Mesenchymal stem cell (in vitro differentiated cells and primary cell): ENCODE measurements at regions not wholly inside any gene's neighbourhood (a gene's known extent, or its start where the extent isn't known, plus 50 kb on each side); places are given as distances from the start of the nearest gene placed in this dataset.

Experiments
- DNase-seq: peaks from one replicate; pipeline ENCODE4 v3.0.0-alpha.2; 2013
- H2AFZ ChIP-seq: one replicate; pipeline ENCODE4 v1.6.1; 2013; ENCODE audit warnings: low read depth, mild to moderate bottlenecking, control low read depth, inconsistent platforms, low read length, moderate library complexity
- H2AK5ac ChIP-seq: 2 replicates; pipeline ENCODE4 v1.6.1; 2013; ENCODE audit warnings: low read length, moderate library complexity, mild to moderate bottlenecking, inconsistent platforms; ENCODE audit not compliant: severe bottlenecking
- H2BK120ac ChIP-seq: one replicate; pipeline ENCODE4 v1.6.1; 2013; ENCODE audit warnings: low read depth, mild to moderate bottlenecking, inconsistent platforms, low read length, moderate library complexity
- H2BK12ac ChIP-seq, 2 experiments: one replicate each; pipeline ENCODE4 v1.6.1; 2013; ENCODE audit warnings: inconsistent platforms in 2 of 2, low read length in 2 of 2, mild to moderate bottlenecking in 2 of 2, moderate library complexity in 2 of 2, control low read depth in 1 of 2
- H2BK15ac ChIP-seq: one replicate; pipeline ENCODE4 v1.6.1; 2013; ENCODE audit warnings: mild to moderate bottlenecking, low read depth, inconsistent platforms; ENCODE audit not compliant: poor library complexity, severe bottlenecking
- H2BK5ac ChIP-seq: 2 replicates; pipeline ENCODE4 v1.6.1; 2013; ENCODE audit warnings: low read depth, mild to moderate bottlenecking, low read length, control low read depth, inconsistent platforms; ENCODE audit not compliant: poor library complexity, severe bottlenecking
- H3K14ac ChIP-seq, 2 experiments: one replicate each; pipeline ENCODE4 v1.6.1; 2013; ENCODE audit warnings: inconsistent platforms in 2 of 2, low read length in 2 of 2, control low read depth in 1 of 2, mild to moderate bottlenecking in 1 of 2, moderate library complexity in 1 of 2
- H3K18ac ChIP-seq, 2 experiments: one replicate each; pipeline ENCODE4 v1.6.1; 2013; ENCODE audit warnings: inconsistent platforms in 2 of 2, low read length in 2 of 2, control low read depth in 1 of 2, low read depth in 1 of 2, mild to moderate bottlenecking in 1 of 2
- H3K23ac ChIP-seq, 2 experiments: one replicate each; pipeline ENCODE4 v1.6.1; 2013; ENCODE audit warnings: inconsistent platforms in 2 of 2, low read length in 2 of 2, mild to moderate bottlenecking in 2 of 2, moderate library complexity in 2 of 2, control low read depth in 1 of 2
- H3K27ac ChIP-seq: 2 replicates; pipeline ENCODE4 v1.5.1; 2013; ENCODE audit warnings: mild to moderate bottlenecking, moderate library complexity, low read length, control low read depth, inconsistent platforms; ENCODE audit not compliant: poor library complexity, severe bottlenecking
- H3K27me3 ChIP-seq, 2 experiments: 2 replicates each; pipeline versions ENCODE4 v1.6.1 to v1.7.0; 2013; ENCODE audit warnings: low read length in 2 of 2, mild to moderate bottlenecking in 2 of 2, moderate library complexity in 2 of 2, control low read depth in 1 of 2, inconsistent platforms in 1 of 2; ENCODE audit not compliant: control insufficient read depth in 1 of 2, insufficient read depth in 1 of 2
- H3K36me3 ChIP-seq, 2 experiments: 2 replicates each; pipeline versions ENCODE4 v1.6.1 to v1.7.0; 2013; ENCODE audit warnings: low read length in 2 of 2, control low read depth in 1 of 2, inconsistent platforms in 1 of 2, low read depth in 1 of 2, mild to moderate bottlenecking in 1 of 2; ENCODE audit not compliant: insufficient read depth in 2 of 2, control insufficient read depth in 1 of 2
- H3K4ac ChIP-seq, 2 experiments: one replicate each; pipeline ENCODE4 v1.6.1; 2013; ENCODE audit warnings: inconsistent platforms in 2 of 2, low read length in 2 of 2, mild to moderate bottlenecking in 2 of 2, moderate library complexity in 2 of 2, control low read depth in 1 of 2, low read depth in 1 of 2
- H3K4me1 ChIP-seq: 2 replicates; pipeline ENCODE4 v1.6.1; 2013; ENCODE audit warnings: low read depth, low read length, control low read depth; ENCODE audit not compliant: control insufficient read depth, insufficient read depth
- H3K4me2 ChIP-seq: 2 replicates; pipeline ENCODE4 v1.6.1; 2013; ENCODE audit warnings: low read length, mild to moderate bottlenecking, inconsistent platforms; ENCODE audit not compliant: poor library complexity, severe bottlenecking
- H3K4me3 ChIP-seq, 2 experiments: 2 replicates each; pipeline versions ENCODE4 v1.5.1 to v1.7.0; 2013; ENCODE audit warnings: low read length in 2 of 2, mild to moderate bottlenecking in 2 of 2, control low read depth in 1 of 2, low read depth in 1 of 2; ENCODE audit not compliant: insufficient read depth in 1 of 2
- H3K79me1 ChIP-seq: replicated peaks from 2 replicates; pipeline ENCODE4 v1.6.1; 2013; ENCODE audit warnings: mild to moderate bottlenecking, control low read depth, low read length, inconsistent platforms; ENCODE audit not compliant: poor library complexity, severe bottlenecking
- H3K9ac ChIP-seq: 2 replicates; pipeline ENCODE4 v1.7.0; 2013; ENCODE audit warnings: mild to moderate bottlenecking, low read length, moderate library complexity
- H3K9me3 ChIP-seq: 2 replicates; pipeline ENCODE4 v1.7.0; 2013; ENCODE audit warnings: mild to moderate bottlenecking, low read length; ENCODE audit not compliant: control insufficient read depth
- H4K8ac ChIP-seq: one replicate; pipeline ENCODE4 v1.6.1; 2013; ENCODE audit warnings: inconsistent platforms, mild to moderate bottlenecking, low read length, moderate library complexity
- H4K91ac ChIP-seq: one replicate; pipeline ENCODE4 v1.6.1; 2013; ENCODE audit warnings: mild to moderate bottlenecking, low read length, inconsistent platforms
- WGBS: methylation state at CpG from one replicate; pipeline ENCODE4 v1.1.7; 2013; ENCODE audit warnings: mixed read lengths; 5-methylcytosine and 5-hydroxymethylcytosine counted together

GRCh38 chr9:115169003-115169402, 51.0 kb upstream of the TNC start:
- H3K36me3 ChIP-seq: no peaks in the 10 kb centered on the region
- peak overlapping the region in 1 of 2 experiments; percentile 24 for H2BK12ac ChIP-seq
- H3K27ac ChIP-seq: no peak overlapping the region
- 84% methylated on average over 3 of the region's 3 CpGs for WGBS
- DNase-seq: no peak
- no peak overlapping the region for H3K9ac ChIP-seq
- peaks cover 3% of the 10 kb centered on the region for H3K4me1 ChIP-seq
- no peak overlapping the region for H2BK120ac ChIP-seq
- no peak overlapping the region for H3K14ac ChIP-seq
- no peak overlapping the region for H2AFZ ChIP-seq
- H3K27me3 ChIP-seq: no peaks in the 10 kb centered on the region
- H3K9me3 ChIP-seq: no peaks in the 10 kb centered on the region
- H3K79me1 ChIP-seq: no peaks in the 10 kb centered on the region
- no peak overlapping the region for H3K23ac ChIP-seq
- H2AK5ac ChIP-seq: peak overlapping the region; percentile 76
- no peak overlapping the region for H4K91ac ChIP-seq
- H3K4me2 ChIP-seq: no peak overlapping the region
- no peak overlapping the region for H2BK15ac ChIP-seq
- H4K8ac ChIP-seq: no peak overlapping the region
- no peak overlapping the region for H2BK5ac ChIP-seq
- no peak overlapping the region for H3K4me3 ChIP-seq
- no peak overlapping the region for H3K4ac ChIP-seq
- H3K18ac ChIP-seq: no peak overlapping the region

GRCh38 chr9:115170358-115171073, 52.6 kb upstream of the TNC start:
- H4K8ac ChIP-seq: peak overlapping the region; percentile 76
- H4K91ac ChIP-seq: no peak overlapping the region
- peak overlapping the region in 1 of 2 experiments; percentile 79 for H2BK12ac ChIP-seq
- H3K9me3 ChIP-seq: no peaks in the 10 kb centered on the region
- H2AFZ ChIP-seq: peak overlapping the region; percentile 19
- no peaks in the 10 kb centered on the region for H3K79me1 ChIP-seq
- 67% methylated on average over 3 of the region's 5 CpGs for WGBS
- peak; percentile 81 for DNase-seq
- H3K9ac ChIP-seq: peak overlapping the region; percentile 19
- no peak overlapping the region for H2BK15ac ChIP-seq
- H2AK5ac ChIP-seq: no peak overlapping the region
- H3K4me1 ChIP-seq: peaks cover 1% of the 10 kb centered on the region
- no peak overlapping the region for H3K14ac ChIP-seq
- no peak overlapping the region for H3K23ac ChIP-seq
- H3K18ac ChIP-seq: peak overlapping the region; percentile 6 to 89
- no peak overlapping the region for H3K4ac ChIP-seq
- no peak overlapping the region for H2BK5ac ChIP-seq
- no peak overlapping the region for H3K27ac ChIP-seq
- no peak overlapping the region for H3K4me2 ChIP-seq
- H2BK120ac ChIP-seq: no peak overlapping the region
- no peak overlapping the region for H3K4me3 ChIP-seq
- no peaks in the 10 kb centered on the region for H3K27me3 ChIP-seq
- no peaks in the 10 kb centered on the region for H3K36me3 ChIP-seq

- no peak overlapping the region for H2AK5ac ChIP-seq
- no peak overlapping the region for H4K8ac ChIP-seq
- H2BK120ac ChIP-seq: no peak overlapping the region
- no peak for DNase-seq
- H3K4ac ChIP-seq: no peak overlapping the region
- no peak overlapping the region for H3K4me3 ChIP-seq
- H3K18ac ChIP-seq: no peak overlapping the region
- no peaks in the 10 kb centered on the region for H3K27me3 ChIP-seq
- no peak overlapping the region for H4K91ac ChIP-seq
- H2BK5ac ChIP-seq: no peak overlapping the region
- no peaks in the 10 kb centered on the region for H3K79me1 ChIP-seq
- H3K36me3 ChIP-seq: no peaks in the 10 kb centered on the region
- H3K4me2 ChIP-seq: no peak overlapping the region
- no peak overlapping the region for H3K9ac ChIP-seq
- H2BK15ac ChIP-seq: no peak overlapping the region
- no peaks in the 10 kb centered on the region for H3K4me1 ChIP-seq
- WGBS: 79% methylated on average over 2 of the region's 3 CpGs
- H3K23ac ChIP-seq: no peak overlapping the region
- H3K9me3 ChIP-seq: no peaks in the 10 kb centered on the region
- H3K27ac ChIP-seq: no peak overlapping the region
- H2AFZ ChIP-seq: no peak overlapping the region
- H2BK12ac ChIP-seq: no peak overlapping the region
- H3K14ac ChIP-seq: no peak overlapping the region
Observed at GRCh38 chr9:115171921-115172388, 54.0 kb upstream of the TNC start.

GRCh38 chr9:115182264-115182663, 64.3 kb upstream of the TNC start:
- Histone ChIP-seq H3K27ac (no peak overlapping the region), H4K8ac (no peak overlapping the region), H3K27me3 (no peaks in the 10 kb centered on the region), H3K9me3 (no peaks in the 10 kb centered on the region), H3K4me3 (no peak overlapping the region), H3K36me3 (no peaks in the 10 kb centered on the region), H2BK5ac (no peak overlapping the region), H2BK15ac (no peak overlapping the region), H3K23ac (no peak overlapping the region), H3K4ac (no peak overlapping the region), H3K4me2 (no peak overlapping the region), H2AFZ (no peak overlapping the region), H3K14ac (no peak overlapping the region), H3K18ac (no peak overlapping the region), H3K9ac (no peak overlapping the region), H3K4me1 (no peaks in the 10 kb centered on the region), H2BK120ac (no peak overlapping the region), H3K79me1 (no peaks in the 10 kb centered on the region), H2BK12ac (no peak overlapping the region), H2AK5ac (no peak overlapping the region), H4K91ac (no peak overlapping the region)
- 58% methylated on average over 1 of the region's 1 CpG for WGBS
- DNase-seq: no peak
